Stimulated activated naive CD8-positive, alpha-beta T cell treated with anti-CD3 and anti-CD28 coated beads, Interleukin-15, amount 100 ng/mL, for 72 hours (primary cell): ENCODE measurements at regions not wholly inside any gene's neighbourhood (a gene's known extent, or its start where the extent isn't known, plus 50 kb on each side); places are given as distances from the start of the nearest gene placed in this dataset.

Source experiments
- ATAC-seq: fragments of 150-1000 bp; cut with Tn5 transposase; 2 replicates; pipeline ENCODE4 v1.10.0; 2021; ENCODE audit warnings: mild to moderate bottlenecking, moderate library complexity
- DNase-seq, 2 donors: peaks; one replicate each; pipeline ENCODE4 v3.0.0; 2021 to 2022
- H3K27ac Mint-ChIP-seq, 2 donors: one replicate each; pipeline ENCODE4 v1.8.0; 2022; ENCODE audit warnings: mild to moderate bottlenecking in 2 of 2, mixed read lengths in 2 of 2, moderate library complexity in 2 of 2
- H3K27me3 Mint-ChIP-seq: one replicate; pipeline ENCODE4 v1.8.0; 2022; ENCODE audit warnings: mixed read lengths
- H3K4me1 Mint-ChIP-seq: one replicate; pipeline ENCODE4 v1.8.0; 2022; ENCODE audit warnings: mild to moderate bottlenecking, mixed read lengths
- H3K4me3 Mint-ChIP-seq, 2 donors: one replicate each; pipeline ENCODE4 v1.8.0; 2022; ENCODE audit warnings: mild to moderate bottlenecking in 2 of 2, mixed read lengths in 2 of 2, moderate library complexity in 1 of 2
- H3K9me3 Mint-ChIP-seq, 2 donors: one replicate each; pipeline ENCODE4 v1.8.0; 2022; ENCODE audit warnings: mixed read lengths in 2 of 2

DNA sequence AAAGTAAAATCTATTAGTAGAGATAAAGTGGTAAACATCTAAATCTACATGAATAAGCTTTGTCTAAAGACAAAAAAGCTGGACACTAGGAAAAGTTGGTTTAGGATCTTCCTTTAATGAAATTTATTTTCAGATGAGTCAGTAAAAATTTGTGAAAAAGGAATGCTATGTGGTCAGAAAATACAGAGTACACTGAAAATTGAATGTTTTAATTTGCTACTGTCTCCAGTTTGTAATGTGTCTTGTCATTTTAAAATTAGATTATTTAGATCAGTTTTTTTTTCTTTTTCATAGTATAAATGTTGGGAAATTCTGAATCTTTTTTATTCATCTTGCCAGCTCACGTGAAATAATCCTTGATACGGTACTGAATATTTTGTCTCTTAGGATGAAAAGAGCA lies 56.9 kb downstream of the SLITRK6 start:
- no peaks in the 10 kb centered on the region for H3K27me3 Mint-ChIP-seq
- no peak overlapping the region for H3K27ac Mint-ChIP-seq
- no peak overlapping the region for H3K4me3 Mint-ChIP-seq
- DNase-seq = no peak
- H3K9me3 Mint-ChIP-seq = peaks cover 7 to 10% of the 10 kb centered on the region in 2 donors
- ATAC-seq = no peak
- H3K4me1 Mint-ChIP-seq = no peaks in the 10 kb centered on the region

- ATAC-seq = no peak
- no peaks in the 10 kb centered on the region for H3K4me1 Mint-ChIP-seq
- peaks cover 8 to 11% of the 10 kb centered on the region in 2 donors for H3K9me3 Mint-ChIP-seq
- H3K27me3 Mint-ChIP-seq = no peaks in the 10 kb centered on the region
- H3K27ac Mint-ChIP-seq = no peak overlapping the region
- H3K4me3 Mint-ChIP-seq = no peak overlapping the region
- DNase-seq = no peak
Measured at GRCh38 chr13:85741017-85741416, 58.2 kb downstream of the SLITRK6 start.

- ATAC-seq = no peak
- peaks cover 4 to 11% of the 10 kb centered on the region in 2 donors for H3K9me3 Mint-ChIP-seq
- no peak for DNase-seq
- no peaks in the 10 kb centered on the region for H3K27me3 Mint-ChIP-seq
- no peak overlapping the region for H3K27ac Mint-ChIP-seq
- no peaks in the 10 kb centered on the region for H3K4me1 Mint-ChIP-seq
- no peak overlapping the region for H3K4me3 Mint-ChIP-seq
Measured at GRCh38 chr13:85738696-85739320, 60.4 kb downstream of the SLITRK6 start.

- no peaks in the 10 kb centered on the region for H3K27me3 Mint-ChIP-seq
- ATAC-seq = no peak
- DNase-seq = no peak
- no peak overlapping the region for H3K27ac Mint-ChIP-seq
- peaks cover 4 to 11% of the 10 kb centered on the region in 2 donors for H3K9me3 Mint-ChIP-seq
- H3K4me1 Mint-ChIP-seq = no peaks in the 10 kb centered on the region
- H3K4me3 Mint-ChIP-seq = no peak overlapping the region
Measured at GRCh38 chr13:85737952-85738351, 61.3 kb downstream of the SLITRK6 start.

DNA sequence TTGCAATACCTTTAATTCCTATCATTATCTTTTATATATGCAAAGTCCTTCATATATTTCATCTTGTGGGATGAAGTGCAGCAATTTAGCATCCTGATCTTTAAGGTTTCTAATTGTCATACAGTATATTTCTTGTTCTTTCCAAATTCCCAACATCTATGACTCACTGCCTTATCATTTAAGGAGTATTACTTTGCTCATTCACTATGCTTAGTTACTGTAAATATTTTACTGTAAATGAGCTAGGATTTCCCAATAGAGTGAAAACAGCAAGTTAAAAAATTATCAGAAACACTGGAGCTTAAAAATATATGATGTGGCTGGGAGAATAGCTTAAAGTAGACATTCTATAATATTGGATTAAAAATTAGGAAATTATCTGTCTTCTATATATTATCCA lies 69.9 kb downstream of the SLITRK6 start:
- Mint-ChIP-seq H3K4me3 (no peak overlapping the region), H3K9me3 (peaks cover 0 to 4% of the 10 kb centered on the region in 2 donors), H3K27ac (no peak overlapping the region), H3K27me3 (no peaks in the 10 kb centered on the region), H3K4me1 (no peaks in the 10 kb centered on the region)
- no peak for DNase-seq
- no peak for ATAC-seq

GRCh38 chr13:85728811-85729210 lies 70.4 kb downstream of the SLITRK6 start:
- Mint-ChIP-seq H3K27ac (no peak overlapping the region), H3K4me1 (no peaks in the 10 kb centered on the region), H3K27me3 (no peaks in the 10 kb centered on the region), H3K9me3 (peaks cover 0 to 4% of the 10 kb centered on the region in 2 donors), H3K4me3 (no peak overlapping the region)
- ATAC-seq = no peak
- no peak for DNase-seq

GRCh38 chr13:85725433-85725832 lies 73.8 kb downstream of the SLITRK6 start:
- DNase-seq (no peak), ATAC-seq (no peak)
- no peak overlapping the region for H3K27ac Mint-ChIP-seq
- H3K4me1 Mint-ChIP-seq = no peaks in the 10 kb centered on the region
- H3K4me3 Mint-ChIP-seq = no peak overlapping the region
- H3K27me3 Mint-ChIP-seq = no peaks in the 10 kb centered on the region
- H3K9me3 Mint-ChIP-seq = peaks cover 0 to 4% of the 10 kb centered on the region in 2 donors

GRCh38 chr13:85724546-85725432 lies 74.4 kb downstream of the SLITRK6 start:
- Mint-ChIP-seq H3K9me3 (peaks cover 0 to 4% of the 10 kb centered on the region in 2 donors), H3K4me3 (no peak overlapping the region), H3K27ac (no peak overlapping the region), H3K4me1 (no peaks in the 10 kb centered on the region), H3K27me3 (no peaks in the 10 kb centered on the region)
- no peak for ATAC-seq
- DNase-seq = no peak

DNA sequence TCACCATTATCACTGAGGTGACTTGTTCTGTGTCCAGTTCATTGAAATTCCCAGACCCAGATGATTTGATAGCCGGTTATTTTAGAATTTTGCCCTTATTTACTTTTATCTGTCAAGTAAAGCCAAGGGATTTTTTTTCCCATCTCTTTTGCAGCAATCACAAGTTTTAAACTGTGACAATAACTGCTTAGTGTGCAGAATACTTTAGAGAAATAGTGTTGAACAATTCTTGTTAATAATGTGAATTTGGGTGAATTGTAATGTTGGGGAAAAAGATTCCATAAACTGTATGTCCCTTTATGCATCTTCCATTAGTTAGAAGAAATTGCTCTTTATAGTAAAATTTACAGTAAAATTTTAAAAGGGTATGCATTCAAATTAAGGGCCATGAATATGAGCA lies 79.5 kb downstream of the SLITRK6 start:
- H3K4me3 Mint-ChIP-seq = no peak overlapping the region
- H3K4me1 Mint-ChIP-seq = no peaks in the 10 kb centered on the region
- ATAC-seq (no peak), DNase-seq (no peak)
- no peaks in the 10 kb centered on the region for H3K9me3 Mint-ChIP-seq
- no peaks in the 10 kb centered on the region for H3K27me3 Mint-ChIP-seq
- no peak overlapping the region for H3K27ac Mint-ChIP-seq

GRCh38 chr13:85717921-85718320 lies 81.3 kb downstream of the SLITRK6 start:
- H3K27ac Mint-ChIP-seq = no peak overlapping the region
- H3K9me3 Mint-ChIP-seq = no peaks in the 10 kb centered on the region
- H3K4me3 Mint-ChIP-seq = no peak overlapping the region
- DNase-seq (no peak), ATAC-seq (no peak)
- no peaks in the 10 kb centered on the region for H3K27me3 Mint-ChIP-seq
- H3K4me1 Mint-ChIP-seq = no peaks in the 10 kb centered on the region

DNA sequence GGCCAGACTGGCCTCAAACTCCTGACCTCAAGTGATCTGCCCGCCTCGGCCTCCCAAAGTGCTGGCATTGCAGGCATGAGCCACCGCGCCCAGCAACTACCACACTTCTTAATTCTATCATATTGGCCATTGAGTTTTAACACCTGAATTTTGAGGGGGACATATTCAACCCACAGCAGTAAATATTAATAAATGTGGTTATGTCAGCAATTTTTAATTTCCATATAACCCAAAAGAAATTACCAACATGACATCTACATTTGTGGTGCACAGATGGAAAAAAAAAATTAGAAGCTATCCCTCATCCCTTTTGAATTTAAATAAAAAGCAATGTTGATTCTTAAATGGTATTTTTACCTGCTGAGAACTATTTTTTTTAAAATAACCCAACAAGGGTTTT lies 88.7 kb downstream of the SLITRK6 start:
- H3K4me3 Mint-ChIP-seq = no peak overlapping the region
- DNase-seq = no peak
- H3K27me3 Mint-ChIP-seq = no peaks in the 10 kb centered on the region
- H3K4me1 Mint-ChIP-seq = no peaks in the 10 kb centered on the region
- H3K9me3 Mint-ChIP-seq = no peaks in the 10 kb centered on the region
- H3K27ac Mint-ChIP-seq = no peak overlapping the region
- ATAC-seq = no peak

- no peak overlapping the region for H3K27ac Mint-ChIP-seq
- ATAC-seq = no peak
- H3K4me1 Mint-ChIP-seq = no peaks in the 10 kb centered on the region
- DNase-seq = no peak
- H3K27me3 Mint-ChIP-seq = no peaks in the 10 kb centered on the region
- H3K9me3 Mint-ChIP-seq = no peaks in the 10 kb centered on the region
- H3K4me3 Mint-ChIP-seq = no peak overlapping the region
Measured at GRCh38 chr13:85709721-85710120, 89.5 kb downstream of the SLITRK6 start.

DNA sequence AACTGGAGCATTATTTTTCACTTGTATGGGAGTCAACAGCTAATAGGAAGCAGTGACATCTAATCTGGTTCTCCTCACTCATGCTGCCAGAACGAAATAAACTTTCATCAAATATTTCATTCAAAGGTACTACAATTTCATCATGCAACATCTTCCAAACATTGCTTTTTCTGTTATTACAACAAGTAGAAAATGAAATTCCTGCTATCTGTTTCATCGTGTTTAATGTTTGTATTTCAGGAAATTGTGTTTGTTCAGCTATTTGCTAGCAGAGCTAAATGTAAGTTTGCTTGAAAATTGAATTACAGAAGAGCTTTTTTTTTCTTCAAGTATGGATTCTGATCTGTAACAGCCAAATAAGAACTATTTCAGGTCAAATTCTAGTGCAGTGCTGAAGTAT lies 90.1 kb downstream of the SLITRK6 start:
- no peak overlapping the region for H3K27ac Mint-ChIP-seq

DNA sequence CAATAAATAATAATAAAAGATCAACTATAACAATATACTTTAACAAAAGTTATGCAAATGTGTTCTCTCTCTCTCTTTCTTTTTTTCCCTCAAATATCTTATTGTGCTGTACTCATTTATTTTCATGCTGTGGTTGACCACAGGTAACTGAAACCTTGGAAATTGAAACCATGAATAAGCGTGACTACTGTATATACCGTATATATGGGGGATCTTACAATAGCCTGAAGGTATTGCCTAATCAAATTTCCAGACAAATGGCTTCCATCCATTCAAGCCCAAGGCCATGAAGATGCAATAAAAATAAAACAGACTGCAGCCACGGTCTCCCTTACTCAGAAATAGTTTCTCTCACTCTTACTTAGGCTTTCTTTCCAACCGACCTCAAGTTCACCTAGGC lies 98.3 kb downstream of the SLITRK6 start:
- no peak for ATAC-seq
- Mint-ChIP-seq H3K4me3 (no peak overlapping the region), H3K27me3 (no peaks in the 10 kb centered on the region), H3K4me1 (no peaks in the 10 kb centered on the region), H3K27ac (no peak overlapping the region), H3K9me3 (peaks cover 8 to 9% of the 10 kb centered on the region in 2 donors)
- no peak for DNase-seq

More for the DNA sequence above, 90.1 kb downstream of the SLITRK6 start:
- Mint-ChIP-seq H3K4me1 (no peaks in the 10 kb centered on the region), H3K4me3 (no peak overlapping the region), H3K27me3 (no peaks in the 10 kb centered on the region), H3K9me3 (no peaks in the 10 kb centered on the region)
- ATAC-seq (no peak), DNase-seq (no peak)

DNA sequence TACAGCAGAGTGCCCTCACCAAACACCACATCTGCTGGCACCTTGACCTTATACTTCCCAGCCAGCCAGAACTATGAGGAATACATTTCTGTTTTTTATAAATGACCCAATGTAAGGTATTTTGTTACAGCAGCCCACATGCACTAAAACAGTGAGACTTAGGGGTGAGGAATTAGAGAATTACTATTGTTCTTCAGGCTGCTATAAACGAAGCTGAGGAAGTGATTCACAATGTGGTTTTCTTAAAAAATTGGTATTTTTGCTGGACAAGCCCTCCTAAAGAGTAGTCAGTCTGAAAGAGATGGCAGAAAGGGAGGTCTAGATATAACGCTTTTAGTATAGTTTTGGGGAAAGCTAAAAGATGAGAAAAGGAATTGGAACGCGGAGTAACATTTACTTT lies 101.0 kb downstream of the SLITRK6 start:
- H3K27ac Mint-ChIP-seq = no peak overlapping the region
- H3K27me3 Mint-ChIP-seq = no peaks in the 10 kb centered on the region
- DNase-seq (no peak), ATAC-seq (no peak)
- peaks cover 9 to 11% of the 10 kb centered on the region in 2 donors for H3K9me3 Mint-ChIP-seq
- no peaks in the 10 kb centered on the region for H3K4me1 Mint-ChIP-seq
- no peak overlapping the region for H3K4me3 Mint-ChIP-seq

DNA sequence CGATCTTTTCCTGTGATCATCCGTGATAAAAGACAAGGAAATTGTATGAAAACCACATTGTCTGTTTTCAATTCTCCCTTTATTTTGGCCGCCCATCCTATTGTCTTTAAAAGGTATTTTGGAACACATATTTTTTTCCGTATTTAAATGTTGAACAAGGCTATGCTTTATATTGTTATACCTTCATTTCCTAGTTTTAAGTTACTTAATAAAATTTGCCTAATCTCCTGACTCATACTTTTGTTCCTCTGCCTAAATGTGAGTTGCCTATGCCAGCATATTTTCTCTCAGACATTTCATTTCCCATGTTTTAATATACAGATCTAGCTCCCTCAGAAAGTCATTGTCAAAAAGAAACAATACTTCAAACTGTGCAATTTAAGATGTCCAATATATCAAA lies 104.2 kb downstream of the SLITRK6 start:
- Mint-ChIP-seq H3K4me3 (no peak overlapping the region), H3K27me3 (no peaks in the 10 kb centered on the region), H3K27ac (no peak overlapping the region), H3K9me3 (peaks cover 0 to 11% of the 10 kb centered on the region in 2 donors), H3K4me1 (no peaks in the 10 kb centered on the region)
- ATAC-seq (no peak), DNase-seq (no peak)
